ENCODE measurements at regions not wholly inside any gene's neighbourhood (a gene's known extent, or its start where the extent isn't known, plus 50 kb on each side); places are given as distances from the start of the nearest gene placed in this dataset.

DNA sequence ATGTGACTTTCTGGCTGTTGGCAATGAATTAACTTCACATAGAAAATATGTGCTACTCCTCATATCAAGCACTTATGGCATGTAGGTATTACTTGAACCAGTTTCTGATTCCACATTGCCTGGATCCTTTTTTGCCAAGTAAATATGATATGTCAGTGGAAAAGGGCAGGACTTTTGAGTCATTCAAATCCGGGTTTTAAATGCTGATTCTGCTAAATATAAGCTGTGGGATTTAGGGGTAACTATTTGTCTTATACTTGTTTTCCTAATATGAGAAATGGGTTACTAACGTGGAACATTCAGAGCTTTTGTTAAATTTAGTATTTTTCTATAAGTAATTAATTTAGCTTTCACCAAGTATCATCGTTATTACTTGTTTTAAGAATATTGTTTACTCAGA is 108.0 kb upstream of the HGF start:
- no peaks in the 10 kb centered on the region for H3K27me3 ChIP-seq (ENCODE audit: control insufficient read depth in 4 of 4, insufficient read depth in 4 of 4, low read length in 3 of 4)
- 70% methylated on average over 3 of the region's 3 CpGs for WGBS
- no peak for DNase-seq (ENCODE audit: low spot score)
- no peaks in the 10 kb centered on the region for H3K4me1 ChIP-seq (ENCODE audit: control insufficient read depth in 4 of 4, insufficient read depth in 4 of 4, low read length in 3 of 4)
- TF ChIP-seq YY1 (IDR thresholded peaks at IDR 0.05) (no peak), HNF4G (IDR thresholded peaks at IDR 0.05) (no peak), RAD21 (IDR thresholded peaks at IDR 0.05) (no peak), GABPA (IDR thresholded peaks at IDR 0.05 in 1 of 2, conservative IDR thresholded peaks at IDR 0.05 in 1 of 2) (no peak)
- TF ChIP-seq, protein P1, sequence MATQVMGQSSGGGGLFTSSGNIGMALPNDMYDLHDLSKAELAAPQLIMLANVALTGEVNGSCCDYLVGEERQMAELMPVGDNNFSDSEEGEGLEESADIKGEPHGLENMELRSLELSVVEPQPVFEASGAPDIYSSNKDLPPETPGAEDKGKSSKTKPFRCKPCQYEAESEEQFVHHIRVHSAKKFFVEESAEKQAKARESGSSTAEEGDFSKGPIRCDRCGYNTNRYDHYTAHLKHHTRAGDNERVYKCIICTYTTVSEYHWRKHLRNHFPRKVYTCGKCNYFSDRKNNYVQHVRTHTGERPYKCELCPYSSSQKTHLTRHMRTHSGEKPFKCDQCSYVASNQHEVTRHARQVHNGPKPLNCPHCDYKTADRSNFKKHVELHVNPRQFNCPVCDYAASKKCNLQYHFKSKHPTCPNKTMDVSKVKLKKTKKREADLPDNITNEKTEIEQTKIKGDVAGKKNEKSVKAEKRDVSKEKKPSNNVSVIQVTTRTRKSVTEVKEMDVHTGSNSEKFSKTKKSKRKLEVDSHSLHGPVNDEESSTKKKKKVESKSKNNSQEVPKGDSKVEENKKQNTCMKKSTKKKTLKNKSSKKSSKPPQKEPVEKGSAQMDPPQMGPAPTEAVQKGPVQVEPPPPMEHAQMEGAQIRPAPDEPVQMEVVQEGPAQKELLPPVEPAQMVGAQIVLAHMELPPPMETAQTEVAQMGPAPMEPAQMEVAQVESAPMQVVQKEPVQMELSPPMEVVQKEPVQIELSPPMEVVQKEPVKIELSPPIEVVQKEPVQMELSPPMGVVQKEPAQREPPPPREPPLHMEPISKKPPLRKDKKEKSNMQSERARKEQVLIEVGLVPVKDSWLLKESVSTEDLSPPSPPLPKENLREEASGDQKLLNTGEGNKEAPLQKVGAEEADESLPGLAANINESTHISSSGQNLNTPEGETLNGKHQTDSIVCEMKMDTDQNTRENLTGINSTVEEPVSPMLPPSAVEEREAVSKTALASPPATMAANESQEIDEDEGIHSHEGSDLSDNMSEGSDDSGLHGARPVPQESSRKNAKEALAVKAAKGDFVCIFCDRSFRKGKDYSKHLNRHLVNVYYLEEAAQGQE (IDR thresholded peaks at IDR 0.05): no peak
- TF ChIP-seq, protein P2, sequence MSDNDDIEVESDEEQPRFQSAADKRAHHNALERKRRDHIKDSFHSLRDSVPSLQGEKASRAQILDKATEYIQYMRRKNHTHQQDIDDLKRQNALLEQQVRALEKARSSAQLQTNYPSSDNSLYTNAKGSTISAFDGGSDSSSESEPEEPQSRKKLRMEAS (IDR thresholded peaks at IDR 0.05): no peak
- TF ChIP-seq, protein P3, sequence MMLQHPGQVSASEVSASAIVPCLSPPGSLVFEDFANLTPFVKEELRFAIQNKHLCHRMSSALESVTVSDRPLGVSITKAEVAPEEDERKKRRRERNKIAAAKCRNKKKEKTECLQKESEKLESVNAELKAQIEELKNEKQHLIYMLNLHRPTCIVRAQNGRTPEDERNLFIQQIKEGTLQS (IDR thresholded peaks at IDR 0.05): no peak
- TF ChIP-seq, protein P4, sequence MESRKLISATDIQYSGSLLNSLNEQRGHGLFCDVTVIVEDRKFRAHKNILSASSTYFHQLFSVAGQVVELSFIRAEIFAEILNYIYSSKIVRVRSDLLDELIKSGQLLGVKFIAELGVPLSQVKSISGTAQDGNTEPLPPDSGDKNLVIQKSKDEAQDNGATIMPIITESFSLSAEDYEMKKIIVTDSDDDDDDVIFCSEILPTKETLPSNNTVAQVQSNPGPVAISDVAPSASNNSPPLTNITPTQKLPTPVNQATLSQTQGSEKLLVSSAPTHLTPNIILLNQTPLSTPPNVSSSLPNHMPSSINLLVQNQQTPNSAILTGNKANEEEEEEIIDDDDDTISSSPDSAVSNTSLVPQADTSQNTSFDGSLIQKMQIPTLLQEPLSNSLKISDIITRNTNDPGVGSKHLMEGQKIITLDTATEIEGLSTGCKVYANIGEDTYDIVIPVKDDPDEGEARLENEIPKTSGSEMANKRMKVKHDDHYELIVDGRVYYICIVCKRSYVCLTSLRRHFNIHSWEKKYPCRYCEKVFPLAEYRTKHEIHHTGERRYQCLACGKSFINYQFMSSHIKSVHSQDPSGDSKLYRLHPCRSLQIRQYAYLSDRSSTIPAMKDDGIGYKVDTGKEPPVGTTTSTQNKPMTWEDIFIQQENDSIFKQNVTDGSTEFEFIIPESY (IDR thresholded peaks at IDR 0.05): no peak
- TF ChIP-seq, protein P5, sequence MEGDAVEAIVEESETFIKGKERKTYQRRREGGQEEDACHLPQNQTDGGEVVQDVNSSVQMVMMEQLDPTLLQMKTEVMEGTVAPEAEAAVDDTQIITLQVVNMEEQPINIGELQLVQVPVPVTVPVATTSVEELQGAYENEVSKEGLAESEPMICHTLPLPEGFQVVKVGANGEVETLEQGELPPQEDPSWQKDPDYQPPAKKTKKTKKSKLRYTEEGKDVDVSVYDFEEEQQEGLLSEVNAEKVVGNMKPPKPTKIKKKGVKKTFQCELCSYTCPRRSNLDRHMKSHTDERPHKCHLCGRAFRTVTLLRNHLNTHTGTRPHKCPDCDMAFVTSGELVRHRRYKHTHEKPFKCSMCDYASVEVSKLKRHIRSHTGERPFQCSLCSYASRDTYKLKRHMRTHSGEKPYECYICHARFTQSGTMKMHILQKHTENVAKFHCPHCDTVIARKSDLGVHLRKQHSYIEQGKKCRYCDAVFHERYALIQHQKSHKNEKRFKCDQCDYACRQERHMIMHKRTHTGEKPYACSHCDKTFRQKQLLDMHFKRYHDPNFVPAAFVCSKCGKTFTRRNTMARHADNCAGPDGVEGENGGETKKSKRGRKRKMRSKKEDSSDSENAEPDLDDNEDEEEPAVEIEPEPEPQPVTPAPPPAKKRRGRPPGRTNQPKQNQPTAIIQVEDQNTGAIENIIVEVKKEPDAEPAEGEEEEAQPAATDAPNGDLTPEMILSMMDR (IDR thresholded peaks at IDR 0.05; ENCODE audit: low read depth, low read length, missing input control): no peak
- no peak overlapping the region for H3K4me3 ChIP-seq (ENCODE audit: low read depth in 1 of 3, low read length in 3 of 3)
- H3K9me3 ChIP-seq (ENCODE audit: control insufficient read depth in 4 of 4, low read length in 3 of 4): no peaks in the 10 kb centered on the region
- H3K9ac ChIP-seq (ENCODE audit: low read depth in 1 of 2, low read length in 2 of 2): no peak overlapping the region
- H3K36me3 ChIP-seq (ENCODE audit: control insufficient read depth in 4 of 4, insufficient read depth in 3 of 4, low read depth in 1 of 4, low read length in 3 of 4): no peaks in the 10 kb centered on the region
- H3K27ac ChIP-seq (ENCODE audit: low read depth in 1 of 2, low read length in 2 of 2): no peak overlapping the region

DNA sequence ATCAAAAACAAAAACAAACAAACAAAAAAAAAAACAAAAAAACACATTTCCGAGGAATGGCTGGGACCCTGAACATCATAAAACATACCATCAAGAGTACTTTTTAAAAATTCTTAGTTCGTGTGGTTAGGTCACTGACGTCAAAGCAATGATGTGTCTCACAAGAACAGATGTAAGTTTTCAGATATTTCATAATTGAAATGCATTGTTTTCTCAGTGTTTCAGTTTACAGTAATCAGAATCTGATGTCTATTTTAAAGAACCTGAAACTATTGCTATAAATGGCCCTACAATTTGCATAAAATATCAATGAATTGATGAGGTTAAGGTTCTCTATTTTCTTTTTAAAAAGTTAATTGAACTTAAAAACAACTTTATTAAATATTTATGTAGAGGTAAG is 103.7 kb upstream of the HGF start:
- WGBS: 55% methylated on average over 3 of the region's 3 CpGs
- TF ChIP-seq TAF1 (conservative IDR thresholded peaks at IDR 0.05) (no peak), EGR1 (IDR thresholded peaks at IDR 0.05; ENCODE audit: low read depth in 2 of 2) (no peak), SP1 (IDR thresholded peaks at IDR 0.05) (no peak), GABPA (IDR thresholded peaks at IDR 0.05 in 1 of 2, conservative IDR thresholded peaks at IDR 0.05 in 1 of 2) (no peak), FOXA1 (IDR thresholded peaks at IDR 0.05) (no peak), JUND (IDR thresholded peaks at IDR 0.05) (no peak), YY1 (IDR thresholded peaks at IDR 0.05) (no peak), RXRA (IDR thresholded peaks at IDR 0.05) (no peak), FOXA2 (IDR thresholded peaks at IDR 0.05) (no peak), HNF4A (conservative IDR thresholded peaks at IDR 0.05) (no peak), NR2F2 (IDR thresholded peaks at IDR 0.05) (no peak), HNF4G (IDR thresholded peaks at IDR 0.05) (no peak)
- TF ChIP-seq, protein P3 (IDR thresholded peaks at IDR 0.05): no peak
- TF ChIP-seq, protein P1 (IDR thresholded peaks at IDR 0.05): no peak
- TF ChIP-seq, protein P4 (IDR thresholded peaks at IDR 0.05): no peak
- TF ChIP-seq, protein P2 (IDR thresholded peaks at IDR 0.05): no peak

More for the DNA sequence above, 103.7 kb upstream of the HGF start:
- Histone ChIP-seq H3K9ac (ENCODE audit: low read depth in 1 of 2, low read length in 2 of 2) (no peak overlapping the region), H3K27ac (ENCODE audit: low read depth in 1 of 2, low read length in 2 of 2) (no peak overlapping the region), H3K4me3 (ENCODE audit: low read depth in 1 of 3, low read length in 3 of 3) (no peak overlapping the region), H3K36me3 (ENCODE audit: control insufficient read depth in 4 of 4, insufficient read depth in 3 of 4, low read depth in 1 of 4, low read length in 3 of 4) (no peaks in the 10 kb centered on the region), H3K9me3 (ENCODE audit: control insufficient read depth in 4 of 4, low read length in 3 of 4) (peaks cover 0 to 1% (median 0%) of the 10 kb centered on the region in 4 donors), H3K4me1 (ENCODE audit: control insufficient read depth in 4 of 4, insufficient read depth in 4 of 4, low read length in 3 of 4) (no peaks in the 10 kb centered on the region), H3K27me3 (ENCODE audit: control insufficient read depth in 4 of 4, insufficient read depth in 4 of 4, low read length in 3 of 4) (no peaks in the 10 kb centered on the region)
- DNase-seq (ENCODE audit: low spot score): no peak
